ENCODE measurements at regions not wholly inside any gene's neighbourhood (a gene's known extent, or its start where the extent isn't known, plus 50 kb on each side); places are given as distances from the start of the nearest gene placed in this dataset.

GRCh38 chr5:6286404-6286803, 91.9 kb downstream of the MED10 start (continued):
- TF ChIP-seq CHD7 (IDR thresholded peaks at IDR 0.05; ENCODE audit: insufficient replicate concordance, low read length), result no peak

All from H1 (cell line).